Kidney epithelial cell (primary cell): ENCODE measurements at regions not wholly inside any gene's neighbourhood (a gene's known extent, or its start where the extent isn't known, plus 50 kb on each side); places are given as distances from the start of the nearest gene placed in this dataset.
A peak's percentile ranks its signal among the peaks of the same experiment; 100 is the strongest.

Source experiments
- DNase-seq: peaks from one replicate; pipeline ENCODE4 v3.0.0-alpha.2; 2010; ENCODE audit warnings: low read depth
- H3K27me3 ChIP-seq: 2 replicates; pipeline ENCODE4 v1.6.0; 2011; ENCODE audit warnings: low read length; ENCODE audit not compliant: control insufficient read depth, insufficient read depth
- H3K36me3 ChIP-seq: 2 replicates; pipeline ENCODE4 v1.5.1; 2011; ENCODE audit warnings: low read length; ENCODE audit not compliant: control insufficient read depth, insufficient read depth
- H3K4me3 ChIP-seq: 2 replicates; pipeline ENCODE4 v1.5.1; 2011; ENCODE audit warnings: low read depth, mild to moderate bottlenecking, control low read depth, low read length
- CTCF ChIP-seq: IDR thresholded peaks from 2 replicates; pipeline ENCODE4 v1.5.1; 2011; ENCODE audit warnings: mild to moderate bottlenecking, moderate library complexity, low read length, control low read depth, inconsistent platforms; ENCODE audit not compliant: insufficient read depth, poor library complexity, severe bottlenecking

GRCh38 chr2:34332813-34333212, 733.7 kb upstream of the FAM98A start:
- DNase-seq, result peak; percentile 45
- TF ChIP-seq CTCF, result no peak
- no peaks in the 10 kb centered on the region for H3K36me3 ChIP-seq
- H3K4me3 ChIP-seq, result no peak overlapping the region
- H3K27me3 ChIP-seq, result no peaks in the 10 kb centered on the region

- DNase-seq, result no peak
- no peaks in the 10 kb centered on the region for H3K27me3 ChIP-seq
- no peaks in the 10 kb centered on the region for H3K36me3 ChIP-seq
- no peak for TF ChIP-seq CTCF
- H3K4me3 ChIP-seq, result no peak overlapping the region
These were observed 721.0 kb upstream of the FAM98A start for GRCh38 chr2:34320056-34320455.

- no peak for DNase-seq
- TF ChIP-seq CTCF, result no peak
- Histone ChIP-seq H3K4me3 (no peak overlapping the region), H3K27me3 (no peaks in the 10 kb centered on the region), H3K36me3 (no peaks in the 10 kb centered on the region)
These were observed 718.7 kb upstream of the FAM98A start for GRCh38 chr2:34317797-34318196.

GRCh38 chr2:34316788-34317187, 717.7 kb upstream of the FAM98A start:
- no peak for DNase-seq
- H3K27me3 ChIP-seq, result no peaks in the 10 kb centered on the region
- H3K4me3 ChIP-seq, result no peak overlapping the region
- H3K36me3 ChIP-seq, result no peaks in the 10 kb centered on the region
- TF ChIP-seq CTCF, result no peak

GRCh38 chr2:34311816-34312215, 712.7 kb upstream of the FAM98A start:
- DNase-seq, result no peak
- Histone ChIP-seq H3K27me3 (no peaks in the 10 kb centered on the region), H3K4me3 (no peak overlapping the region), H3K36me3 (no peaks in the 10 kb centered on the region)
- TF ChIP-seq CTCF, result no peak

GRCh38 chr2:34308140-34308539, 709.0 kb upstream of the FAM98A start:
- Histone ChIP-seq H3K36me3 (no peaks in the 10 kb centered on the region), H3K27me3 (no peaks in the 10 kb centered on the region), H3K4me3 (no peak overlapping the region)
- DNase-seq, result no peak
- TF ChIP-seq CTCF, result no peak
